ENCODE measurements at regions not wholly inside any gene's neighbourhood (a gene's known extent, or its start where the extent isn't known, plus 50 kb on each side); places are given as distances from the start of the nearest gene placed in this dataset.

- H3K27me3 ChIP-seq (ENCODE audit: control insufficient read depth, insufficient read depth, low read length): peaks cover 7% of the 10 kb centered on the region
- no peaks in the 10 kb centered on the region for H3K36me3 ChIP-seq (ENCODE audit: control insufficient read depth, insufficient read depth, low read length)
- CTCF ChIA-PET: no interaction called here
- POLR2A ChIA-PET: no interaction called here
- H3K4me3 ChIP-seq (ENCODE audit: low read depth, low read length): no peak overlapping the region
- TF ChIP-seq CTCF (IDR thresholded peaks at IDR 0.05; ENCODE audit: insufficient read depth, low read depth, low read length): no peak
- DNase-seq (ENCODE audit: low read depth): no peak
These were observed 167.8 kb upstream of the MVB12B start for GRCh38 chr9:126158588-126159429.

- no peak for DNase-seq (ENCODE audit: low read depth)
- H3K36me3 ChIP-seq (ENCODE audit: control insufficient read depth, insufficient read depth, low read length): no peaks in the 10 kb centered on the region
- TF ChIP-seq CTCF (IDR thresholded peaks at IDR 0.05; ENCODE audit: insufficient read depth, low read depth, low read length): no peak
- H3K4me3 ChIP-seq (ENCODE audit: low read depth, low read length): no peak overlapping the region
- ChIA-PET CTCF (no interaction called here), POLR2A (no interaction called here)
- peaks cover 4% of the 10 kb centered on the region for H3K27me3 ChIP-seq (ENCODE audit: control insufficient read depth, insufficient read depth, low read length)
These were observed 167.1 kb upstream of the MVB12B start for GRCh38 chr9:126159430-126160060.

- no peak for DNase-seq (ENCODE audit: low read depth)
- ChIA-PET CTCF (no interaction called here), POLR2A (no interaction called here)
- Histone ChIP-seq H3K27me3 (ENCODE audit: control insufficient read depth, insufficient read depth, low read length) (peaks cover 4% of the 10 kb centered on the region), H3K36me3 (ENCODE audit: control insufficient read depth, insufficient read depth, low read length) (no peaks in the 10 kb centered on the region), H3K4me3 (ENCODE audit: low read depth, low read length) (no peak overlapping the region)
- no peak for TF ChIP-seq CTCF (IDR thresholded peaks at IDR 0.05; ENCODE audit: insufficient read depth, low read depth, low read length)
These were observed 166.4 kb upstream of the MVB12B start for GRCh38 chr9:126160067-126160853.

GRCh38 chr9:126160854-126161329 lies 165.7 kb upstream of the MVB12B start:
- H3K27me3 ChIP-seq (ENCODE audit: control insufficient read depth, insufficient read depth, low read length): peaks cover 4% of the 10 kb centered on the region
- no peak for DNase-seq (ENCODE audit: low read depth)
- TF ChIP-seq CTCF (IDR thresholded peaks at IDR 0.05; ENCODE audit: insufficient read depth, low read depth, low read length): no peak
- ChIA-PET CTCF (no interaction called here), POLR2A (no interaction called here)
- no peak overlapping the region for H3K4me3 ChIP-seq (ENCODE audit: low read depth, low read length)
- no peaks in the 10 kb centered on the region for H3K36me3 ChIP-seq (ENCODE audit: control insufficient read depth, insufficient read depth, low read length)
